PC-9 (cell line): ENCODE measurements at regions not wholly inside any gene's neighbourhood (a gene's known extent, or its start where the extent isn't known, plus 50 kb on each side); places are given as distances from the start of the nearest gene placed in this dataset.

Experiments used
- BruUV-seq: library from RNA; stranded (reverse); fragments of 400-500 nt; replicated peaks from 2 replicates; lab custom pipeline; 2021; lab: Mats Ljungman, UMichigan
- CTCF ChIA-PET: fragments of 300-600 bp; sonication (Branson Sonifier 250); formaldehyde crosslinking; loops from one replicate; lab custom pipeline; 2022; ENCODE audit warnings: antibody characterized with exemption; lab: Charles Lee
- POLR2A ChIA-PET: fragments of 300-600 bp; sonication (Branson Sonifier 250); formaldehyde crosslinking; loops from one replicate; lab custom pipeline; 2022; ENCODE audit warnings: antibody characterized with exemption; ENCODE audit not compliant: unreplicated experiment; lab: Charles Lee
- DNase-seq, 2 experiments: peaks; one replicate each; pipeline versions ENCODE4 v3.0.0 to v3.0.0-alpha.2; 2015 to 2022; ENCODE audit warnings: mixed read lengths in 1 of 2
- H2AFZ ChIP-seq: fragments of 200-600 bp; sonication (generic); 2 replicates; pipeline ENCODE4 v1.8.1; 2017; ENCODE audit warnings: antibody characterized with exemption
- H3F3A ChIP-seq: fragments of 200-600 bp; sonication (generic); 2 replicates; pipeline ENCODE4 v1.8.1; 2017; ENCODE audit warnings: antibody characterized with exemption, mild to moderate bottlenecking, low read depth; ENCODE audit not compliant: insufficient read depth
- H3K27ac ChIP-seq: fragments of 200-600 bp; sonication (generic); 2 replicates; pipeline ENCODE4 v1.6.1; 2016; ENCODE audit warnings: mixed run types
- H3K27me3 ChIP-seq: fragments of 200-600 bp; sonication (generic); 2 replicates; pipeline ENCODE4 v1.6.1; 2016; ENCODE audit warnings: low read depth, mixed run types; ENCODE audit not compliant: insufficient read depth
- H3K36me3 ChIP-seq: fragments of 200-600 bp; sonication (generic); 2 replicates; pipeline ENCODE4 v1.6.1; 2016; ENCODE audit warnings: low read depth, mixed run types
- H3K4me1 ChIP-seq: fragments of 200-600 bp; sonication (generic); replicated peaks from 2 replicates; pipeline ENCODE4 v1.6.1; 2016; ENCODE audit warnings: mixed run types; ENCODE audit not compliant: insufficient read depth
- H3K4me2 ChIP-seq: fragments of 200-600 bp; sonication (generic); 2 replicates; pipeline ENCODE4 v1.6.1; 2017; ENCODE audit warnings: mixed run types
- H3K4me3 ChIP-seq: fragments of 200-600 bp; sonication (generic); 2 replicates; pipeline ENCODE4 v1.6.1; 2016; ENCODE audit warnings: mixed run types
- H3K79me2 ChIP-seq: fragments of 200-600 bp; sonication (generic); 2 replicates; pipeline ENCODE4 v1.6.1; 2017; ENCODE audit warnings: low read depth, mixed run types
- H3K9me2 ChIP-seq: fragments of 200-600 bp; sonication (generic); 2 replicates; pipeline ENCODE4 v1.8.1; 2017; ENCODE audit warnings: mild to moderate bottlenecking; ENCODE audit not compliant: insufficient read depth
- H3K9me3 ChIP-seq: fragments of 200-600 bp; sonication (generic); 2 replicates; pipeline ENCODE4 v1.8.1; 2016; ENCODE audit warnings: low read depth; ENCODE audit not compliant: insufficient read depth
- H4K20me1 ChIP-seq: fragments of 200-600 bp; sonication (generic); 2 replicates; pipeline ENCODE4 v1.8.1; 2017; ENCODE audit not compliant: insufficient read depth
- CTCF ChIP-seq: fragments of 200-600 bp; sonication (generic); conservative IDR thresholded peaks from 2 replicates; pipeline ENCODE4 v1.6.1; 2017; ENCODE audit warnings: mixed run types, antibody characterized with exemption, mild to moderate bottlenecking, moderate library complexity
- EZH2 ChIP-seq: fragments of 200-600 bp; sonication (generic); IDR thresholded peaks from 2 replicates; pipeline ENCODE4 v1.8.0; 2017; ENCODE audit warnings: antibody characterized with exemption, low read depth
- intact Hi-C: fragments of 100-400 bp; cut with micrococcal nuclease; formaldehyde crosslinking; loops from one replicate; pipeline ENCODE4 v1.10.0; 2022; ENCODE audit not compliant: unreplicated experiment

GRCh38 chr14:81729622-81730021 lies 196.0 kb upstream of the SEL1L start:
- Histone ChIP-seq H3K27me3 (no peaks in the 10 kb centered on the region), H3K36me3 (no peaks in the 10 kb centered on the region), H3K79me2 (no peaks in the 10 kb centered on the region), H3K4me2 (no peak overlapping the region), H3K4me1 (no peaks in the 10 kb centered on the region), H3K9me3 (no peaks in the 10 kb centered on the region), H3K4me3 (no peak overlapping the region), H3K27ac (no peak overlapping the region), H3K9me2 (no peaks in the 10 kb centered on the region), H2AFZ (no peak overlapping the region), H3F3A (no peaks in the 10 kb centered on the region), H4K20me1 (no peaks in the 10 kb centered on the region)
- DNase-seq, result no peak
- BruUV-seq, result no TSS peak
- CTCF ChIA-PET, result no interaction called here
- POLR2A ChIA-PET, result no interaction called here
- intact Hi-C loops, result no loop called here
- TF ChIP-seq CTCF (no peak), EZH2 (no peak)

GRCh38 chr14:81737938-81738337 lies 204.3 kb upstream of the SEL1L start:
- no peak for TF ChIP-seq EZH2
- TF ChIP-seq CTCF, result no peak
- H3K27ac ChIP-seq, result no peak overlapping the region
- no peaks in the 10 kb centered on the region for H3K27me3 ChIP-seq
- H3K4me1 ChIP-seq, result no peaks in the 10 kb centered on the region
- intact Hi-C loops, result no loop called here
- H3F3A ChIP-seq, result no peaks in the 10 kb centered on the region
- H3K4me3 ChIP-seq, result no peak overlapping the region
- H3K4me2 ChIP-seq, result no peak overlapping the region
- POLR2A ChIA-PET, result no interaction called here
- no peaks in the 10 kb centered on the region for H4K20me1 ChIP-seq
- H3K79me2 ChIP-seq, result no peaks in the 10 kb centered on the region
- no TSS peak for BruUV-seq
- no peak overlapping the region for H2AFZ ChIP-seq
- no peaks in the 10 kb centered on the region for H3K9me3 ChIP-seq
- CTCF ChIA-PET, result no interaction called here
- no peak for DNase-seq
- H3K9me2 ChIP-seq, result no peaks in the 10 kb centered on the region
- H3K36me3 ChIP-seq, result no peaks in the 10 kb centered on the region

- DNase-seq, result no peak
- Histone ChIP-seq H4K20me1 (no peaks in the 10 kb centered on the region), H3K79me2 (no peaks in the 10 kb centered on the region), H2AFZ (no peak overlapping the region), H3K36me3 (no peaks in the 10 kb centered on the region), H3K27me3 (no peaks in the 10 kb centered on the region), H3K4me3 (no peak overlapping the region), H3K9me2 (no peaks in the 10 kb centered on the region), H3K9me3 (no peaks in the 10 kb centered on the region), H3K4me1 (no peaks in the 10 kb centered on the region), H3F3A (no peaks in the 10 kb centered on the region), H3K27ac (no peak overlapping the region), H3K4me2 (no peak overlapping the region)
- CTCF ChIA-PET, result no interaction called here
- BruUV-seq, result no TSS peak
- intact Hi-C loops, result no loop called here
- POLR2A ChIA-PET, result no interaction called here
- TF ChIP-seq EZH2 (no peak), CTCF (no peak)
Observed at GRCh38 chr14:81738946-81739659, 205.4 kb upstream of the SEL1L start.
